ENCODE measurements at regions not wholly inside any gene's neighbourhood (a gene's known extent, or its start where the extent isn't known, plus 50 kb on each side); places are given as distances from the start of the nearest gene placed in this dataset.

DNA sequence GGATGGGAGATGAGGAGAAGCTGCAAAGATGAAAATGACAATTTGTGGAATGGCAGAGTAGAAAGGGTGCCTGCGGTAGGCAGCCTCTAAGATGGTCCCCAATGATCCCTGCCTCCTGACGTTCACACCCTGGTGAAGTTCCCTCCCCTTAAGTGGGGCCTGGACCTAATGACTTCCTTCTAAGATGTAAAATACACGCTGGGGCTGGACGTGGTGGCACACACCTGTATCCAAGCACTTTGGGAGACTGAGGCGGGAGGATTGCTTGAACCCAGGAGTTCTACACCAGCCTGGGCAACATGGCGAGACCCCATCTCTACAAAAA, 60.7 kb upstream of the CREB3L1 start:
- TF ChIP-seq, protein P1, sequence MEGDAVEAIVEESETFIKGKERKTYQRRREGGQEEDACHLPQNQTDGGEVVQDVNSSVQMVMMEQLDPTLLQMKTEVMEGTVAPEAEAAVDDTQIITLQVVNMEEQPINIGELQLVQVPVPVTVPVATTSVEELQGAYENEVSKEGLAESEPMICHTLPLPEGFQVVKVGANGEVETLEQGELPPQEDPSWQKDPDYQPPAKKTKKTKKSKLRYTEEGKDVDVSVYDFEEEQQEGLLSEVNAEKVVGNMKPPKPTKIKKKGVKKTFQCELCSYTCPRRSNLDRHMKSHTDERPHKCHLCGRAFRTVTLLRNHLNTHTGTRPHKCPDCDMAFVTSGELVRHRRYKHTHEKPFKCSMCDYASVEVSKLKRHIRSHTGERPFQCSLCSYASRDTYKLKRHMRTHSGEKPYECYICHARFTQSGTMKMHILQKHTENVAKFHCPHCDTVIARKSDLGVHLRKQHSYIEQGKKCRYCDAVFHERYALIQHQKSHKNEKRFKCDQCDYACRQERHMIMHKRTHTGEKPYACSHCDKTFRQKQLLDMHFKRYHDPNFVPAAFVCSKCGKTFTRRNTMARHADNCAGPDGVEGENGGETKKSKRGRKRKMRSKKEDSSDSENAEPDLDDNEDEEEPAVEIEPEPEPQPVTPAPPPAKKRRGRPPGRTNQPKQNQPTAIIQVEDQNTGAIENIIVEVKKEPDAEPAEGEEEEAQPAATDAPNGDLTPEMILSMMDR (IDR thresholded peaks at IDR 0.05), result no peak
- no peak for TF ChIP-seq POLR2A (IDR thresholded peaks at IDR 0.05)

All from adrenal gland (tissue), 5 donors.